Spleen (tissue), 11 donors: ENCODE measurements at regions not wholly inside any gene's neighbourhood (a gene's known extent, or its start where the extent isn't known, plus 50 kb on each side); places are given as distances from the start of the nearest gene placed in this dataset.

Experiments used
- DNase-seq: peaks from one replicate; pipeline ENCODE4 v3.0.0-alpha.2; 2020
- H3K27ac ChIP-seq, 8 donors: fragments of 200-600 bp; sonication (generic) in 7 of 8; 1 replicate in 4 of 8; 2 replicates in 4 of 8; pipeline versions ENCODE4 v1.5.0 to v1.8.0; 2016 to 2021; ENCODE audit warnings: inconsistent platforms in 4 of 8, mild to moderate bottlenecking in 4 of 8, moderate library complexity in 1 of 8
- H3K27me3 ChIP-seq, 7 donors: fragments of 200-600 bp; sonication (generic) in 6 of 7; replicated peaks in 1 of 7; 1 replicate in 4 of 7; 2 replicates in 3 of 7; pipeline versions ENCODE4 v1.5.0 to v1.8.0; 2016 to 2021; ENCODE audit warnings: inconsistent platforms in 3 of 7, mild to moderate bottlenecking in 1 of 7
- H3K36me3 ChIP-seq, 6 donors: fragments of 200-600 bp; sonication (generic) in 5 of 6; 1 replicate in 4 of 6; 2 replicates in 2 of 6; pipeline versions ENCODE4 v1.5.0 to v1.8.0; 2016 to 2021; ENCODE audit warnings: inconsistent platforms in 2 of 6
- H3K4me1 ChIP-seq, 6 donors: fragments of 200-600 bp; sonication (generic) in 5 of 6; 1 replicate in 3 of 6; 2 replicates in 3 of 6; pipeline versions ENCODE4 v1.5.0 to v1.8.0; 2016 to 2021; ENCODE audit warnings: inconsistent platforms in 3 of 6
- H3K4me3 ChIP-seq, 8 donors: fragments of 200-600 bp; sonication (generic) in 7 of 8; 1 replicate in 4 of 8; 2 replicates in 4 of 8; pipeline versions ENCODE4 v1.5.0 to v1.8.0; 2016 to 2021; ENCODE audit warnings: inconsistent platforms in 4 of 8, mild to moderate bottlenecking in 4 of 8, moderate library complexity in 2 of 8
- H3K9me3 ChIP-seq, 8 donors: fragments of 200-600 bp; sonication (generic) in 7 of 8; 1 replicate in 4 of 8; 2 replicates in 4 of 8; pipeline versions ENCODE4 v1.5.0 to v1.8.0; 2016 to 2021; ENCODE audit warnings: inconsistent platforms in 4 of 8
- CTCF ChIP-seq, 11 experiments: fragments of 200-600 bp in 7 of 11; fragments of 450-650 bp in 4 of 11; sonication (generic) in 4 of 11; IDR thresholded peaks in 8 of 11; conservative IDR thresholded peaks in 3 of 11; 1 replicate in 7 of 11; 2 replicates in 4 of 11; pipeline versions ENCODE4 v1.4.0 to v1.8.0; 2016 to 2021; ENCODE audit warnings: antibody characterized with exemption in 11 of 11, inconsistent platforms in 4 of 11, mild to moderate bottlenecking in 1 of 11
- POLR2A ChIP-seq, 3 donors: fragments of 450-650 bp; IDR thresholded peaks; one replicate each; pipeline ENCODE4 v1.5.1; 2017; ENCODE audit warnings: antibody characterized with exemption in 3 of 3, mild to moderate bottlenecking in 1 of 3
- POLR2AphosphoS5 ChIP-seq, 3 donors: sonication (generic); formaldehyde crosslinking; IDR thresholded peaks; one replicate each; pipeline ENCODE4 v1.5.1; 2017; ENCODE audit warnings: antibody characterized with exemption in 3 of 3
- WGBS, 5 donors: extraction: QIAGEN DNeasy Blood & Tissue Kit in 3 of 5; methylation state at CpG; one replicate each; pipeline versions ENCODE4 v1.1.5 to v1.1.7; 2013 to 2018; 5-methylcytosine and 5-hydroxymethylcytosine counted together
- intact Hi-C: fragments of 100-400 bp; cut with DNase I; formaldehyde crosslinking; loops from one replicate; pipeline ENCODE4 v1.15.0; 2023; ENCODE audit warnings: low total_unique reads
- donor health status: healthy with polysubstance abuse.
- donor health status: DM: no; HTN: no; CAD: no; lungs with moderate emphysema.
- donor health status: DM: no; HTN: no; CAD: no.
- donor health status: Bipolar disorder and iron deficiency.
- donor health status: healthy.
- donor health status: DM: no; HTN: no; CAD: no.
- donor health status: DM: yes; HTN: yes; CAD: no.

DNA sequence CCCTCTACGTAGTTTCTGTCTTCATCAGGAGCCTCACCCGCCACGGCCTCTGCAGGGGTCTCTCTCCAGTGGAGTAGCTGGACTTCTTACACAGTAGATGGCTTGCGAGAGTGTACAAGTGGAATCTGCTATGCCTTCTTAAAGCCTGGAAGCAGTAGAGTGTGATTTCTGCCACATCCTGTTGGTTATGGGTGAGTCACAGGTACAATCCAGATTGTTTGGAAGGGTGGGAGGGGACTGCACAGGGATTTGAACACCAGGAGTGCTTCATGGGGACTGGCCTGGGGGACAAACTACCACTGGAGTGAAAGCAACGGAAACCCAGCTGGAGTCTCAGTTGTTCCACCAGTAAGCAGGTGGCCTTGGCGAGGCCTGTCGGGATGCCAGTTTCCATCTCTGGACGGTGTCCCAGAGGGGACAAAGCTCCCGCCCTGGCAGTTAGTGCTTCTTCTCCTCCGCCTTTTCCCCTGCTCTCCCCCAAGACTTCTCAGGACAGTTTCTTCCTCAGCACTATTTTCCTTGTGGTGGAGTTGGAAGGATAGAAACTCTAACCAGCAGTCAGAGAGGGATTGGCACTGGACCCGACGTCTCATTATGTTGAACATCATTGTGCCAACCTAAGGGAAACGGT lies 85.0 kb upstream of the RCN1 start:
- H3K27ac ChIP-seq, result no peak overlapping the region
- intact Hi-C loops, result loop anchor here (10.0 kb wide), 1 partner anchor 611 kb away; no protein-coding TSS in a partner anchor
- peaks cover 0 to 42% (median 9%) of the 10 kb centered on the region in 7 donors for H3K27me3 ChIP-seq
- TF ChIP-seq POLR2AphosphoS5 (IDR thresholded peaks at IDR 0.05), result no peak
- no peak for TF ChIP-seq CTCF (IDR thresholded peaks at IDR 0.05 in 8 of 11, conservative IDR thresholded peaks at IDR 0.05 in 3 of 11)
- no peak for TF ChIP-seq POLR2A (IDR thresholded peaks at IDR 0.05)
- H3K9me3 ChIP-seq, result no peaks in the 10 kb centered on the region
- H3K4me3 ChIP-seq, result no peak overlapping the region
- 86 to 95% (median 93%) methylated on average over 13 of the region's 13 CpGs for WGBS, 5 donors
- no peaks in the 10 kb centered on the region for H3K36me3 ChIP-seq
- no peak for DNase-seq
- no peaks in the 10 kb centered on the region for H3K4me1 ChIP-seq

DNA sequence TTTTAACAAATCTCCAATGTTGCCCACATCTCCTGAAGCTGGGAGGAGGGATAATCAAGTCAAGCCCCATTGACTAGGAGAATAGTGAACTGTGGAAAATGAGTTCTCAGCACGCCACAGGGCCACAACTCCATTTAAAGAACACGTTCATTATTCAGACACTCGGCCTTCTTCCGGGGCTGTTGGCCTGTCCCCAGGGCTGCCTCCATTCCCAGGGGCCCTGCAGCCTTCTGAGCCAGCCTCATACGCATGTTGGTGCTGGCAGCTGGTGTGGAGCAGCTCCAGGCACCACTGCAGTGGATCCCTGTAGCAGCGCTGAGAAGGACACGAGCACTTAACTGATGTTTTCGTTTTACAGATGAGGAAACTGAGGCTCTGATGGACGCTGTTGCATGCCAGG lies 87.5 kb upstream of the RCN1 start:
- Histone ChIP-seq H3K9me3 (no peaks in the 10 kb centered on the region), H3K4me3 (no peak overlapping the region), H3K4me1 (no peaks in the 10 kb centered on the region), H3K27ac (no peak overlapping the region), H3K27me3 (peaks cover 0 to 18% (median 0%) of the 10 kb centered on the region in 7 donors), H3K36me3 (no peaks in the 10 kb centered on the region)
- TF ChIP-seq POLR2AphosphoS5 (IDR thresholded peaks at IDR 0.05) (no peak), POLR2A (IDR thresholded peaks at IDR 0.05) (no peak), CTCF (IDR thresholded peaks at IDR 0.05 in 8 of 11, conservative IDR thresholded peaks at IDR 0.05 in 3 of 11) (no peak)
- WGBS, 5 donors, result 73 to 85% (median 79%) methylated on average over 9 of the region's 9 CpGs
- DNase-seq, result no peak
- intact Hi-C loops, result loop anchor here (10.0 kb wide), 1 partner anchor 609 kb away; no protein-coding TSS in a partner anchor

DNA sequence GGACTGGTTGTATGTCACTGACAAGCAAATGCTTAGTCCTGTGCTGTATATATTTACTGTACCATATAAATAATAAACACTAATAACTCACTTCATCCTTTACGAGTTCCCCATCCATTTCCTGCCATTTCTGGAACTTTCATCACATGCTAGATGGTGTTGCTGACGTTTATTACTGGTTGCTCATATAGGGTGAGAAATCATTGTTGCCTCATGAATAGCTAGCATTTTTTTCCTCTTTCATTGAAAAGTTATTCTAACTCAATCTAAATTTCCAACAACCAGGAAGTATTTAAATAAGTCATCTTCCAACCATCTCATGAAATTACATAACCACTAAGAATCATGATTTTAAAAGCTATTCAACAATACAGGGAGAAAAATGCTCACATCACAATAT lies 88.6 kb upstream of the RCN1 start:
- Histone ChIP-seq H3K9me3 (no peaks in the 10 kb centered on the region), H3K4me3 (no peak overlapping the region), H3K36me3 (no peaks in the 10 kb centered on the region), H3K27me3 (peaks cover 0 to 13% (median 0%) of the 10 kb centered on the region in 7 donors), H3K27ac (no peak overlapping the region), H3K4me1 (no peaks in the 10 kb centered on the region)
- intact Hi-C loops, result loop anchor here (10.0 kb wide), 1 partner anchor 608 kb away; no protein-coding TSS in a partner anchor
- 37 to 59% (median 42%) methylated on average over 2 of the region's 2 CpGs for WGBS, 5 donors
- TF ChIP-seq POLR2A (IDR thresholded peaks at IDR 0.05) (no peak), POLR2AphosphoS5 (IDR thresholded peaks at IDR 0.05) (no peak), CTCF (IDR thresholded peaks at IDR 0.05 in 8 of 11, conservative IDR thresholded peaks at IDR 0.05 in 3 of 11) (no peak)
- no peak for DNase-seq

DNA sequence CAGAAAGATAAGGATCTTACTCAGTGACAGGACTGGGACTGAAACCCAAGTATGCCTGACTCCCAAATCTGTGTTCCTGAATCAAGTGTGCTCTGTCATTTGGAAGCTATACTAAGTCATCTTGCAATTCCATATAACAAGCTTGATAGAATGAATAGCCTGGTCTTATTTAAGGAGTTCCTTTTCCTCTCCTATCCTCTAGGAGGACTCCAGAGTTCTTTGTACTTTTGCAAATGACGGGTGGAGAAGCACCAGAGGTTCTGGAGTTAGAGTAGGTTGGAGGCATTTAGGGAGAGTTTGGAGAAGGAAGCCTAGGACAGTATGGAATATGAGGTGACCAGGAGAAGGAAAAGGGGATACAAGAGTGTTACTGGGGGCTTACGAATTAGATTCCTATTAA lies 92.9 kb upstream of the RCN1 start:
- intact Hi-C loops, result no loop called here

More for the DNA sequence above, 92.9 kb upstream of the RCN1 start:
- H3K9me3 ChIP-seq, result no peaks in the 10 kb centered on the region
- peaks cover 0 to 12% (median 5%) of the 10 kb centered on the region in 6 donors for H3K4me1 ChIP-seq
- H3K36me3 ChIP-seq, result no peaks in the 10 kb centered on the region
- TF ChIP-seq CTCF (IDR thresholded peaks at IDR 0.05 in 8 of 11, conservative IDR thresholded peaks at IDR 0.05 in 3 of 11), result no peak
- no peak for TF ChIP-seq POLR2AphosphoS5 (IDR thresholded peaks at IDR 0.05)
- no peak for TF ChIP-seq POLR2A (IDR thresholded peaks at IDR 0.05)
- 72 to 93% (median 79%) methylated on average over 2 of the region's 2 CpGs for WGBS, 5 donors
- no peak overlapping the region for H3K27ac ChIP-seq
- H3K27me3 ChIP-seq, result peaks cover 0 to 6% (median 0%) of the 10 kb centered on the region in 7 donors
- no peak for DNase-seq
- H3K4me3 ChIP-seq, result no peak overlapping the region
